Neural cell (in vitro differentiated cells): ENCODE measurements at regions not wholly inside any gene's neighbourhood (a gene's known extent, or its start where the extent isn't known, plus 50 kb on each side); places are given as distances from the start of the nearest gene placed in this dataset.

ENCODE experiments used
- H2AFZ ChIP-seq: fragments of 200-600, 300-800 bp; sonication (generic), shearing (Covaris generic); 2 replicates; pipeline ENCODE4 v1.6.0; 2014; ENCODE audit warnings: low read depth, mild to moderate bottlenecking, antibody characterized with exemption, low read length, moderate library complexity
- H3F3A ChIP-seq: fragments of 200-600 bp; shearing (Covaris generic); 2 replicates; pipeline ENCODE4 v1.6.1; 2016; ENCODE audit warnings: mild to moderate bottlenecking, moderate library complexity, mixed read lengths, antibody characterized with exemption, low read length; ENCODE audit not compliant: insufficient read depth, poor library complexity, severe bottlenecking
- H3K27ac ChIP-seq: fragments of 200-600, 300-800 bp; sonication (generic), shearing (Covaris generic); 2 replicates; pipeline ENCODE4 v1.5.1; 2014; ENCODE audit warnings: mild to moderate bottlenecking, low read length, moderate library complexity
- H3K27me3 ChIP-seq: fragments of 300-800, 200-600 bp; sonication (generic), shearing (Covaris generic); 2 replicates; pipeline ENCODE4 v1.6.0; 2014; ENCODE audit warnings: mild to moderate bottlenecking, low read depth, low read length, moderate library complexity; ENCODE audit not compliant: insufficient read depth
- H3K36me3 ChIP-seq: fragments of 300-800, 200-600 bp; sonication (generic), shearing (Covaris generic); 2 replicates; pipeline ENCODE4 v1.5.1; 2014; ENCODE audit warnings: mild to moderate bottlenecking, antibody characterized with exemption, low read length, moderate library complexity; ENCODE audit not compliant: insufficient read depth
- H3K4me2 ChIP-seq: fragments of 300-800, 200-600 bp; sonication (generic), shearing (Covaris generic); 2 replicates; pipeline ENCODE4 v1.6.0; 2014; ENCODE audit warnings: mild to moderate bottlenecking, low read length
- H3K4me3 ChIP-seq: fragments of 300-800, 200-600 bp; sonication (generic), shearing (Covaris generic); 2 replicates; pipeline ENCODE4 v1.5.1; 2014; ENCODE audit warnings: mild to moderate bottlenecking, low read length, moderate library complexity
- H3K79me2 ChIP-seq: fragments of 200-600 bp; shearing (Covaris generic); replicated peaks from 2 replicates; pipeline ENCODE4 v1.6.0; 2014; ENCODE audit warnings: mild to moderate bottlenecking, low read length, moderate library complexity; ENCODE audit not compliant: insufficient read depth
- H3K9ac ChIP-seq: fragments of 300-800, 200-600 bp; sonication (generic), shearing (Covaris generic); 2 replicates; pipeline ENCODE4 v1.6.1; 2016; ENCODE audit warnings: mild to moderate bottlenecking, low read length, mixed read lengths
- H3K9me2 ChIP-seq: fragments of 200-600 bp; shearing (Covaris generic); 2 replicates; pipeline ENCODE4 v1.6.1; 2016; ENCODE audit warnings: mild to moderate bottlenecking, low read length, mixed read lengths; ENCODE audit not compliant: insufficient read depth
- H3K9me3 ChIP-seq: fragments of 200-600, 300-800 bp; sonication (generic), shearing (Covaris generic); 2 replicates; pipeline ENCODE4 v1.6.1; 2016; ENCODE audit warnings: mild to moderate bottlenecking, mixed run types, low read length, moderate library complexity, mixed read lengths
- H4K20me1 ChIP-seq: fragments of 200-600 bp; shearing (Covaris generic); 2 replicates; pipeline ENCODE4 v1.6.1; 2016; ENCODE audit warnings: mild to moderate bottlenecking, mixed run types; ENCODE audit not compliant: insufficient read depth
- EP300 ChIP-seq: fragments of 450-650 bp; conservative IDR thresholded peaks from 2 replicates; pipeline ENCODE4 v1.6.1; 2014; ENCODE audit warnings: antibody characterized with exemption, mild to moderate bottlenecking, moderate library complexity; ENCODE audit not compliant: poor library complexity, severe bottlenecking
- EZH2 ChIP-seq: fragments of 200-600, 300-800 bp; shearing (Covaris generic), sonication (generic); IDR thresholded peaks from 2 replicates; pipeline ENCODE4 v1.6.1; 2014; ENCODE audit warnings: antibody characterized with exemption, low read length, borderline replicate concordance, mild to moderate bottlenecking; ENCODE audit not compliant: insufficient read depth, poor library complexity, severe bottlenecking
- MXI1 ChIP-seq: fragments of 450-650 bp; conservative IDR thresholded peaks from 2 replicates; pipeline ENCODE4 v1.6.1; 2014; ENCODE audit warnings: antibody characterized with exemption, mild to moderate bottlenecking; ENCODE audit not compliant: poor library complexity, severe bottlenecking
- POLR2AphosphoS5 ChIP-seq: IDR thresholded peaks from 2 replicates; pipeline ENCODE4 v1.6.1; 2012
- RAD21 ChIP-seq: fragments of 450-650 bp; conservative IDR thresholded peaks from 2 replicates; pipeline ENCODE4 v1.6.1; 2014; ENCODE audit warnings: antibody characterized with exemption, mild to moderate bottlenecking, moderate library complexity
- SMC3 ChIP-seq: fragments of 450-650 bp; conservative IDR thresholded peaks from 2 replicates; pipeline ENCODE4 v1.6.1; 2014; ENCODE audit warnings: antibody characterized with exemption, mild to moderate bottlenecking, moderate library complexity; ENCODE audit not compliant: poor library complexity
- TAF1 ChIP-seq: IDR thresholded peaks from 2 replicates; pipeline ENCODE4 v1.6.1; 2012; ENCODE audit warnings: low read depth
- TF ChIP-seq, protein P1 (sequence below): fragments of 450-650 bp; IDR thresholded peaks from 2 replicates; pipeline ENCODE4 v1.5.1; 2014; ENCODE audit warnings: antibody characterized with exemption, mild to moderate bottlenecking, moderate library complexity; ENCODE audit not compliant: poor library complexity, severe bottlenecking
- TF ChIP-seq, protein P2 (sequence below): IDR thresholded peaks from 2 replicates; pipeline ENCODE4 v1.6.1; 2012; ENCODE audit warnings: borderline replicate concordance

DNA sequence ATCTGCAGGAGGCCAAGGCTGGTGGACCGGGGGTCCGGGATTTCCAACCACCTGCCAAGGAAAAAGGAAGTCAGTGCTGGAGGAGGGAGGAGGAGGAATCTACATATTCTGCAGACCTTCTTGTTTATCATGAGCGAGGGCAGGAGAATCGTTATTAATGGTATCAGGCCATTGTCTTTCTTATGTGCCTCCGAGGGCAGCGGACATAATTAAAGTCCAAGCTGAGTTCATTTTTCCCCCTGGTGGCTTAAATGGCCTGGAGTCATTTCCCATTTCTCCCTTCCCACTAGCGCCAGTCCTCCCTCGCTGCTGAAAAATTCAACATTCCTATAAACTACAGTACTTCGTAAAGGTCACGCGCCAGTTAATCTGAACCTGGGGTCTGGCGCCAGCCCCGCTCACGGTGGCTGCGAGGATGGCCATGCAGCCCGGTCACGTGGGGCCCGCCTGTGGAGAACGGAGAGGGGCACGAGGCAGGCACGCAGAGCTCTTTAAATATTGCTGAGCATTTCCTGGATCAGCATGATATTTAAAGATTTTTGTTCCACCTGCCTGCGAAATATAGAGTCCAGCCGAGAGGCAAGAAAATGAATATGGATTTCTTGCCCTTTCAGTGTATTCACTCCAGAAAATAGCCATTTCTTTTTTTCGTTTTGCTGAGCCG, 85.2 kb upstream of the PCDH8 start:
- TF ChIP-seq, protein P1, sequence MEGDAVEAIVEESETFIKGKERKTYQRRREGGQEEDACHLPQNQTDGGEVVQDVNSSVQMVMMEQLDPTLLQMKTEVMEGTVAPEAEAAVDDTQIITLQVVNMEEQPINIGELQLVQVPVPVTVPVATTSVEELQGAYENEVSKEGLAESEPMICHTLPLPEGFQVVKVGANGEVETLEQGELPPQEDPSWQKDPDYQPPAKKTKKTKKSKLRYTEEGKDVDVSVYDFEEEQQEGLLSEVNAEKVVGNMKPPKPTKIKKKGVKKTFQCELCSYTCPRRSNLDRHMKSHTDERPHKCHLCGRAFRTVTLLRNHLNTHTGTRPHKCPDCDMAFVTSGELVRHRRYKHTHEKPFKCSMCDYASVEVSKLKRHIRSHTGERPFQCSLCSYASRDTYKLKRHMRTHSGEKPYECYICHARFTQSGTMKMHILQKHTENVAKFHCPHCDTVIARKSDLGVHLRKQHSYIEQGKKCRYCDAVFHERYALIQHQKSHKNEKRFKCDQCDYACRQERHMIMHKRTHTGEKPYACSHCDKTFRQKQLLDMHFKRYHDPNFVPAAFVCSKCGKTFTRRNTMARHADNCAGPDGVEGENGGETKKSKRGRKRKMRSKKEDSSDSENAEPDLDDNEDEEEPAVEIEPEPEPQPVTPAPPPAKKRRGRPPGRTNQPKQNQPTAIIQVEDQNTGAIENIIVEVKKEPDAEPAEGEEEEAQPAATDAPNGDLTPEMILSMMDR: no peak
- TF ChIP-seq, protein P2, sequence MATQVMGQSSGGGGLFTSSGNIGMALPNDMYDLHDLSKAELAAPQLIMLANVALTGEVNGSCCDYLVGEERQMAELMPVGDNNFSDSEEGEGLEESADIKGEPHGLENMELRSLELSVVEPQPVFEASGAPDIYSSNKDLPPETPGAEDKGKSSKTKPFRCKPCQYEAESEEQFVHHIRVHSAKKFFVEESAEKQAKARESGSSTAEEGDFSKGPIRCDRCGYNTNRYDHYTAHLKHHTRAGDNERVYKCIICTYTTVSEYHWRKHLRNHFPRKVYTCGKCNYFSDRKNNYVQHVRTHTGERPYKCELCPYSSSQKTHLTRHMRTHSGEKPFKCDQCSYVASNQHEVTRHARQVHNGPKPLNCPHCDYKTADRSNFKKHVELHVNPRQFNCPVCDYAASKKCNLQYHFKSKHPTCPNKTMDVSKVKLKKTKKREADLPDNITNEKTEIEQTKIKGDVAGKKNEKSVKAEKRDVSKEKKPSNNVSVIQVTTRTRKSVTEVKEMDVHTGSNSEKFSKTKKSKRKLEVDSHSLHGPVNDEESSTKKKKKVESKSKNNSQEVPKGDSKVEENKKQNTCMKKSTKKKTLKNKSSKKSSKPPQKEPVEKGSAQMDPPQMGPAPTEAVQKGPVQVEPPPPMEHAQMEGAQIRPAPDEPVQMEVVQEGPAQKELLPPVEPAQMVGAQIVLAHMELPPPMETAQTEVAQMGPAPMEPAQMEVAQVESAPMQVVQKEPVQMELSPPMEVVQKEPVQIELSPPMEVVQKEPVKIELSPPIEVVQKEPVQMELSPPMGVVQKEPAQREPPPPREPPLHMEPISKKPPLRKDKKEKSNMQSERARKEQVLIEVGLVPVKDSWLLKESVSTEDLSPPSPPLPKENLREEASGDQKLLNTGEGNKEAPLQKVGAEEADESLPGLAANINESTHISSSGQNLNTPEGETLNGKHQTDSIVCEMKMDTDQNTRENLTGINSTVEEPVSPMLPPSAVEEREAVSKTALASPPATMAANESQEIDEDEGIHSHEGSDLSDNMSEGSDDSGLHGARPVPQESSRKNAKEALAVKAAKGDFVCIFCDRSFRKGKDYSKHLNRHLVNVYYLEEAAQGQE: no peak
- TF ChIP-seq SMC3: no peak
- no peak for TF ChIP-seq MXI1
- TF ChIP-seq TAF1: no peak
- TF ChIP-seq RAD21: no peak
- TF ChIP-seq EP300: no peak
- no peak for TF ChIP-seq POLR2AphosphoS5
- no peak for TF ChIP-seq EZH2

DNA sequence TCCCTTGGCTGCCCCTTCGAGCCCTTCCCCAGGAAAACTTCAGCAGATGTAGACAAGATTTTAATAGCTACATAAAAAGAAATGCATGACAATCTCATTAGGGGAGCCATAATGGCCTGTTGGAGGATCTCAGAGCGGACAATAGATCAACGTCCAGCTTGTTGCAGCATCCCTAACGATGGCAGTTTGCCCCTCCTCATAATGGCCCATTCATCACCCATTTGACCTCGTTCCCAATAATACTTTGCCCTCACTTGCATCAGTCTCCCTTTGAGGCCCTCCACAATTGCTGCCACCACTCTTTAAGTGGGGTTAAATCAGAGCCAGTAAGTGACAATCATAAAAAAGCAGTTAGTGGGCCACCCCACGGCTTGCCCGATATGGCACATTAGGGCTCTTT, 84.7 kb upstream of the PCDH8 start:
- no peaks in the 10 kb centered on the region for H3K27me3 ChIP-seq
- no peak overlapping the region for H3K27ac ChIP-seq
- H3K4me2 ChIP-seq: no peak overlapping the region
- no peak overlapping the region for H3K4me3 ChIP-seq
- H4K20me1 ChIP-seq: no peaks in the 10 kb centered on the region
- no peaks in the 10 kb centered on the region for H3F3A ChIP-seq
- H3K9me3 ChIP-seq: no peaks in the 10 kb centered on the region
- H3K36me3 ChIP-seq: no peaks in the 10 kb centered on the region
- no peaks in the 10 kb centered on the region for H3K79me2 ChIP-seq
- no peak overlapping the region for H3K9ac ChIP-seq
- no peak overlapping the region for H2AFZ ChIP-seq
- H3K9me2 ChIP-seq: no peaks in the 10 kb centered on the region
- TF ChIP-seq, protein P1: no peak
- TF ChIP-seq, protein P2: no peak
- TF ChIP-seq EZH2 (no peak), TAF1 (no peak), RAD21 (no peak), EP300 (no peak)

More for the DNA sequence above, 85.2 kb upstream of the PCDH8 start:
- H4K20me1 ChIP-seq: no peaks in the 10 kb centered on the region
- H2AFZ ChIP-seq: no peak overlapping the region
- H3F3A ChIP-seq: no peaks in the 10 kb centered on the region
- no peak overlapping the region for H3K27ac ChIP-seq
- no peaks in the 10 kb centered on the region for H3K9me3 ChIP-seq
- H3K79me2 ChIP-seq: no peaks in the 10 kb centered on the region
- H3K27me3 ChIP-seq: no peaks in the 10 kb centered on the region
- no peak overlapping the region for H3K4me3 ChIP-seq
- no peaks in the 10 kb centered on the region for H3K9me2 ChIP-seq
- no peaks in the 10 kb centered on the region for H3K36me3 ChIP-seq
- H3K9ac ChIP-seq: no peak overlapping the region
- H3K4me2 ChIP-seq: no peak overlapping the region
